DMS79 (cell line): ENCODE measurements at regions not wholly inside any gene's neighbourhood (a gene's known extent, or its start where the extent isn't known, plus 50 kb on each side); places are given as distances from the start of the nearest gene placed in this dataset.
A peak's percentile ranks its signal among the peaks of the same experiment; 100 is the strongest.

Experiments used
- DNase-seq: peaks from one replicate; lab custom pipeline; 2025; lab: John Stamatoyannopoulos, UW

DNA sequence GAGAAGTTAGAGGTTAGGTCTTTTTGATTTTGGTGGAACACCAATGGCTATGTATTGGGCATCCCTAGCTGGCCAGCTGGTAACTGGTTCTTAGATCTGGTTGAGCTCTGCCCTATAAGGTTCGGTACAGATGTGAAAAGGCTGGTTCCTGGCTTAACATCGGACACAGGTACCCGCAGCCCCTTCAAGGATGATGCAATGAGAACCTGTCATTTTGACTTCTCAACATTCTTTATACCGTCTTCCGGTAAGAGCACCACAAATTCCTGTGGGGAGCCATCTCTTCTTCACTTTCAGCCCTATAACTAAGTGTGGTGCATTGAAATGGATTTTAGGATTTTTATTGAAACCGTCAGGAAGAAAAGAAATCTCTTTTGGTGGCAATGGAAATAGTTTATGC, 222.8 kb downstream of the ADAMTS9 start:
- no peak for DNase-seq

DNA sequence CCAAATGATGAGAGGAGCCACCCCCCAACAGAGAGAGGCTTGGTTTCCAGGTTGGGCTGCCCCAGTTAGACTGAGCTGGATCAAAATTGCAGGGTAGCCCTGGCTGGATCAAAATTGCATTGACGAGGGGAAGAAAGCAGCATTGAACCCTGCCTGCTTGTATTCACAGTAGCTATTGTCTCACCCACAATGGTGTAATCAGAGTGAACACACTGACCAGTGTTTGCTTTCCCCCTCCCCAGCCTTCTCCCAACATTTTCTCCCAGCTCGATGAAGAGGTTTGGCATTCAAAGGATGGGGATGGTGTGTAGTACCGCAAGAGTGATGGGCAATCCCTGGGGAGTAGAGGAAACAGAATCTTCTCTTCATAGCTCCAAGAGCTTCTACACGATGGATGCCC, 223.8 kb downstream of the ADAMTS9 start:
- no peak for DNase-seq

DNA sequence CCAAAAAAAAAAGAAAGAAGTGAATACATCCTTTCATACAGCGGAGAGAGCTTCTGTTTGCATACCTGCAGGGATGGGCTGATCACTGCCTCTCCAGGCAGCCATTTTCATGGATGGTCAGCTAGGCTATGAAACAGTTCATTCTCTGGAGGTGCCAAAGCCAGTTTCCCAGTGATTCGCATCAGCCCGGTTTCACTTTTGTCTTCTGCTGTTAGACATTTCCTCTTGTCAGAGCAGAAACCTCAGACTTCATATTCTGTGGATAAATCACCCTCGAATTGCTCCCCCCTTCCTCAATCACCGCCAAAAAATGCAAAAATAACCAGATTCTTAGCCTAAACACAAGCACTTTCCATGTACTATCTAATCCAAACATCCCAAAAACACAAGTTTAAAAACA, 225.6 kb downstream of the ADAMTS9 start:
- no peak for DNase-seq

DNA sequence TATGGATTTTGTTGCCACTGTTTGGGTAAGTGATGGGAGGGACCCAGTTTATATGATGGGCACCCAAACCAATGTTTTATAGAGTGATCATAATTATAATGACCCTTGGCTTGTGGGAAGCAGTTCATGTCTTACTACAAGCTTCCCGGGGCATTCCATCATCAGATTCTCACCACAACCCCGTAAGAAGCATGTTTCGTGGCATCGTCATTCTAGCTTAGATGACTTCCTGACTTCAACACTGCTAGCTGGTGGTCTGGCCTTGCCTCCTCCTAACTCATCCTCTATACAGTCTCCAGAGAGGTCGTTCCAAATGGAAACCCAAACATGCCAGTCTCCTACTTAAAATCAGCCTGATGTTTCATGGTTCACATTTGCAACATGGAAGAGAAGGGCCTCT, 226.9 kb downstream of the ADAMTS9 start:
- no peak for DNase-seq

DNA sequence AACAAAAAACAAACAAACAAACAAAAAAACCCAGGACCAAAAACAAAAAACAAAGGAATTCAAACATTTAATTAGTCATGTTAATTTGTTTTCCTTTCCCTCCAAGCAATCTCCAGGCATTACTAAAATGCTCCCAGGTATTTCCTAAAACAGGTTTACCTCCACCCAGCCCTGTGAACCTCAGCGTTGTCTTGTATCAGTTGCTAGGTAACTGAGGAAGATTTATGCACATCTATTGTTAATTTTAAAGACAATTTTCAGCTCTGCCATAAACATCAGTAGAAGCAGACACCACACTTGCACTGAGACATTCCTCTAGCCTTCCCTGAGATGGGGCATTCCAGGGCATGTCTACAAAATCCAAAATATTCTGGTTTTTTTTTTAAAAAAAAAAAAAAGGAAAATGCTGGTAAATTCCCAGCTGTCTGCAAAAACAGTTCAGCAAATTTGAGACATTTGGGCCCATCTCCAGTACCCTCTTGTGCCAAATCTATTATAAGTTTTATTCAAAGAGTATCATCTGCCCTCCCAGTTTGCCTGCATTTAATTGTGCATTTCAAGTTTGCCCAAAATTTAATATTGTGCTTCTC, 227.6 kb downstream of the ADAMTS9 start:
- DNase-seq = no peak

DNA sequence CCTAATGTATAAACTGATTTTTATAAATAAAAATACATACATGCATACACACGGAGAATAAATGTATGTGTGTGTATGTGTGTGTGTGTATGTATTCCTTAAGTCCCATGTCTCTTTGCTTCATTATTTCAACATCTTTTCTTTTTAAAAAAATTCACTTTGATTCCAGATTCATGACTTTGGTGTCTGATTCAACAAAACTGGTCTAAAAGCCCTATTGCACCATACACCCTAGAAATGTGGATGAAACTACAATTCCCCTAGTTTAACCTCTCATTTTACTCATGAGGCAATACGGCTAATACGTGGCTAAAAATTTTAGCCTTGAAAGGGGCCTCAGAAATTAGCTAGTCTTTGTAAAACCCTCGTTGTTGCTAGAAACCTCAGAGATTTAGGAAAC, 228.1 kb downstream of the ADAMTS9 start:
- no peak for DNase-seq

DNA sequence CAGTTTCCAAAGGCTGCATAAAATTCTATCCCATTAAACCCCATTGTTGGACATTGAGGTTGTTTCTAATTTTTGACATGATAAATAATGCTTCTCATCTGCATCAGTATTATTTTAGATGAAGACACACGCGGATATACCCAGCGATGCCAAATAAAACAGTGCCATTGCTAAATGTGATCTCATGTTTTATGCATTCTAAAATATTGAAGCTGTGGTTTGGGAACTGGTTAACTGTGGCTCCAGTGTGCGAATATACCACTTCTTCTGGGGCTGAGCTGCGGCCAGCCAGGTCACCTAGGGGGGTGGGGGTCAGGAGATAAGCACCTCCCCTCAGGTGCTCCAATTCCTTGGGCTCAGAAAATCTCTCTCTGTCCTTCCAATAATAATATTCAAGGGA, 230.0 kb downstream of the ADAMTS9 start:
- DNase-seq = no peak

DNA sequence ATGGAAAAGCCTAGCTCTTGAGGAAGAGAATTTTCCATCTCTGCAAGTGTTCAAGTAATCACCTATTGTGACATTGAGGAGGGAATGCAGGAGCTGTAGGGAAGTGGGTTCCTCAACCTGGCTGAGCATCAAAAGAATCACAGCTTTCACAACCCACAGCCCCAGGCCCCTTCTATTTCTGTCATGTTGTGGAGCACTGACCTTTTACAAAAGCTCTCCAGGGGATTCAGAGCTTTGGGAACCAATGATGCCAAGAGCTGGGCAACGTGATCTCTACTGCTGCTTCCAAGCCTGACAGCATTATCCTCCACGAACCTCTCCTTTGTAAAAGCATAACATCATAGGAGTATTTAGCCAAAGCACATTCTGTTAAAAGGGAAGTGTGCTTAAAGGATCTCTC, 231.1 kb downstream of the ADAMTS9 start:
- no peak for DNase-seq

DNA sequence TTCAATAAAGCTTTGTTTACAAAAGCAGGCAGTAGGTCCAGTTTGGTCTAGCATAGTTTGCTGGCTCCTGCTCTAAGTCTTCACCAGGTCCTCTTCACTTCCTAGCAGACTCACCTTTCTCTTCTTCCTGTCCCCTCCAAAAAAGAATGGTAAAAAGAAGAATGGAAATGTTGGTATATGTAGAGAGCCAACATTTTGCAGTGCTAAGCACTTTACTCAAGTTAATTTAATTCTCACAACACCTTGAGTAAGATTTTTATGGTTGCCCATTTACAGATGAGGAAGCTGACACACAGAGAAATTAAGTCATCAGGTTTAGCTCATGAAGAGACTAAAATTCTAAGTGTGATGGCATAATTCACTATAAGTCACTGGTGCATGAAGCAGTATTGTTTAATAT, 230.1 kb upstream of the PRICKLE2 start:
- DNase-seq = no peak

DNA sequence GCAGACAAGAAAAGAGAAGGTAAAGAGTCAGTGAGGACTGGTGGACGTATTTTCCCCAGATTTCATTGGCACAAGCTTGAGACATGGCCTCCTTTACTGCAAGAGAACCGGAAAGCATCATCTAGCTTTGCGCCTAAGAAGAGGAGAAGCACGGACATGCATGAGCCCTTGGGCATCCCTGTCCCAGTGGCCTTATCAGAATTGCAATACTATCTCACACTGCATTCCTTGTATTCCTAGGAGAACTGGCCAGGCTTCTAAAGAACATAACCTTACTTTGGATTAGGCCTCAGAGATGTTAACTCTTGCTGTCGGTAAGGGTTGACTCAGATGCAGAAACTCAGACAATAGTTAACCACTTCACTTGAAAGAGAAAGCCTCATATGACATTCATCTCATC, 229.5 kb upstream of the PRICKLE2 start:
- no peak for DNase-seq

DNA sequence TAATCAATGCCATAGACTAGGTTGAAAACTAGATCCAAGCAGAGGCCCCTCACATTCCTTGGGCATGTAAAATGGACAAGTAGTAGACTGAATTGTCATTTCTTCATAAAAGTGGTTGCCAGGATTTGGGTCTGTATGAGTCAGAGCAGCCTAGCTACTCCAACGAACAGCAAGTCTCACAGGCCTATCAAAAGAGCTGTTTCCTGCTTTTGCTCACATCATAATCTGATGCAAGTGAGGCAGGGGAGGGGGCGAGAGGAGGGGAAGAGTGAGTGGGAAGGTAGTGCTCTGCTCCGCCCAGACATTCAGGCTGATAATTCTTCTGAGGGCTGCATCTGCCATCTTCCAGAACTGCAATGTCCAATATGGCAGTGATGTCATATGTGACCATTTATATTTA, 228.9 kb upstream of the PRICKLE2 start:
- DNase-seq = no peak

DNA sequence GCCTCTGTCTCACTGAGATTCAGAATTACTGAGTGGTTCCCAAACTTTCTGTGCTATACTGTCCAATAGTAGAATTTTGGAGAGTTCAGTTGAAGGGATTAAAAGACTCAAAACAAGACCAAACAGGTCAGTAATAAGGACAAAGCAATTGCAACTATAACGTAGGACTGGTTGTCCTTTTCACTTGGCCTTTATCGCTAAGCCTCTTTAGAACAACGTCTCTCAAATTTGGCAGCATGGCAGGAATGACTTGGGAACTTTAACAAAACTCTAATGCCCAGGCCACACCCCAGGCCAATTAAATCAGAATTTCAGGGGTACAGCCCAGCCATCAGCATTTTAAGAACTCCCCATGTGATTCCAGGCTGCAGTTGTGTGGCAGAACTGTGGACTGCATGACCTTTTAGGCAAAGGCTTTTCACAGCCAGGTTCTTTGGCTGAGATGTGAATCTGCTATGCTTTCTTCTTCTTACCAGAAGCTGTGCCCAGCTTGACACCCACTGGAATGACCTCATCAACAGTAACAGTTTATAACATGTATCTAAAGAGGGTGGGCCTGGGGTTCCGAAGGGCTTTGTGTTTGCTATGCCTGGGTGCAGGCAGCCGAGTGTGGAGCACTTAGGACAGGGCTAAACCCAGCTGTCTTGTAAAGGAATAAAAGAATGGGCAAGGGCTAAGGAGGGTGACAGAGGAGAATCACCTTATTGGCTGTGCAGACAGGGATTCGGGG, 226.2 kb upstream of the PRICKLE2 start:
- DNase-seq = peak; percentile 36

DNA sequence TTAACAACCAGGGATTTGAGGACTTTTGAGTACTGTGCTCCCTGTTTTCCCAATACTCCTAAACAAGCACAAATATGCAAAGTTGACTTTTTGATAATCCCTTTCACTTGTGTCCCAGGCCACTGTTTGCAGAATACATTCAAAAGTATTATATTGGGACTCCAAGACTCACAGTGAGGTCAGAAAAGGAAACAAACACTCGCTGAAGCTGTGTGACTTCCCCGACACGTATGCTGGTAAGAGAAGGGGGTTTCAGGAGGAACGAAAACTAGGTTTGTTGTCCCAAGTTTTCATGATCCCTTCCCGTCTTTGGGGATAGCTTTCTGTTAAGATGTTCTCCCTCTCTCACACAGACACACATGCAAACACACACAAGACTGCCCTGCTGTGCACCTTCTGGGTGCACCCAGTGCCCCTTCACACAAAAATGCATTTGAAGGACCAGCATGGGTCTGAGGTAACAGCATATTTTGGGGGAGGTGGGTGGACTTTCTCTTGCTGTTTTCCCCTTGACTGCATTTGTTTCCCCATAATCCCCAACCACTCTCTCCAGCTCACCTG, 225.2 kb upstream of the PRICKLE2 start:
- no peak for DNase-seq

DNA sequence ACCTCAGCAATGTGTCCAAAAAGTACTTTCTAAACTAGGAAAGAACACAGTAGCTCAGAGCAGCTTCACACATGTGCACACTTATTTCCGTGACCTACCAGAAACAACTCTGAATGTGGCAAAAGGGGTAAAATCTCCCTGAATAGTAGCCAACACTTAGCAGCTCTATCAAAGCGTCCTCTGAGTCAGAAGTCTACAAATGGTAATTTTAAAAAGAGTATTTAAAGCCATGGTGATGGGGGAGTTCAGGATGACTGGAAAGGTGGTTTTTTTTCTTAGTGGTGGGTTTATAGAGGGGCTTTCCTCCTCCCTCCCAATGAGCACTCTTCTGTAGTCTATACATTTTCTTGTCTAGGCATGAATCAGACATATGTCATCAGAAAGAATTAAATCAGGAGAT, 223.8 kb upstream of the PRICKLE2 start:
- no peak for DNase-seq

DNA sequence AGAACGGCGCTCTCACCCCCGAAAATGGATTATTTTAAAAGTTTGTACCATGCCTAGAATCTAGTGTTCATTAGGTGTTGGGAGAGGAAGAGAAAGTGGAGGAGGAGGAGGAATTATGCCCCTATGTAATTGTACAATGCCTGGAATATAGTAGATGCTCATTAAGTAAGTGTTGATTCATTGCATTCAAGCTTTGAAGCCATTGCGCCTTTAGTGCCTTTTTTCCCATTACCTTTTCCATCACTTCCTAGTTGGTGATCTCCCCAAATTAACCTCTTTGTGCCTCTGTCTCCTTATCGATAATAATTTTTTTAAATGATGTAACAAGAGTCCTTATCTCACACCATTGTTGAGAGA, 220.7 kb upstream of the PRICKLE2 start:
- no peak for DNase-seq

DNA sequence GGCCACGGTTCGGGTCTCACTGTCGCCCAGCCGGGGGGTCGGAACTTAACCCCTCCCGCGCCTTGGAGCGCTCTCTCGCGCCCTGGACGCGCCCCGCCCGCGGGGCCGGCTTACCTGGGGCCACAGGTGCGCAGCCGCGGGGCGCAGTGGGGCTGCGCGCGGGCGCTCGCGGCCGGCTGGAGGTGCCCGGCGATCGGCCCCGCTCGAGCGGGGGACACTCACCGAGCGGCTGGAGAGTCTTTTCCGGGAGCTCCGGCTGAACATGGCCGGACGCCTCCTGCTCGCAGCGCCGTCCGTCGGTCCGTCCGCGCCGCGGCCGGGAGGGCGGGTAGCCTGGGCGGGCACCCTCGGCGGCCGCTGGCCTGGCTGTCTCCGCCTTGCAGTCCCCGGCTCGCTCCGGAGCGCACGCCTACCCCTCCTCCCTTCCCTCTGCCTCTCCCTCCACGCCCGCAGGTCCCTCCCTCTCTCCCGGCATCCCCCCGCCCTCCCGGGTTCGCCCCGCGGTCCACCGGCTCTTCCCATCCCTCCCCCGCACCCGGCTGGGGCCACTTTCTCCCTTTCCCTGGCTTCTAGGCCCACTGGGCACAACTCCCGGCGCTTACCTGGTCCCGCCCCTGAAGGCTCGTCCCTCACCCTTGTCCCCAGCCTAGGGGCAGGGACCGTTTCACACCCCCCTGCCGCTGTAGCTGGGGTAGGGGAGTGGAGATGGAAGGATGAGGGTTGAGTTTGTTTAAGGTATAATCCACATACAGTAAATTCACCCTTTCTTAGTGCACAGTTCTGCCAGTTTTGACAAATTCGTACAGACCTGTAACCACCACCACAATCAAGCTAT, 220.1 kb upstream of the PRICKLE2 start:
- no peak for DNase-seq

DNA sequence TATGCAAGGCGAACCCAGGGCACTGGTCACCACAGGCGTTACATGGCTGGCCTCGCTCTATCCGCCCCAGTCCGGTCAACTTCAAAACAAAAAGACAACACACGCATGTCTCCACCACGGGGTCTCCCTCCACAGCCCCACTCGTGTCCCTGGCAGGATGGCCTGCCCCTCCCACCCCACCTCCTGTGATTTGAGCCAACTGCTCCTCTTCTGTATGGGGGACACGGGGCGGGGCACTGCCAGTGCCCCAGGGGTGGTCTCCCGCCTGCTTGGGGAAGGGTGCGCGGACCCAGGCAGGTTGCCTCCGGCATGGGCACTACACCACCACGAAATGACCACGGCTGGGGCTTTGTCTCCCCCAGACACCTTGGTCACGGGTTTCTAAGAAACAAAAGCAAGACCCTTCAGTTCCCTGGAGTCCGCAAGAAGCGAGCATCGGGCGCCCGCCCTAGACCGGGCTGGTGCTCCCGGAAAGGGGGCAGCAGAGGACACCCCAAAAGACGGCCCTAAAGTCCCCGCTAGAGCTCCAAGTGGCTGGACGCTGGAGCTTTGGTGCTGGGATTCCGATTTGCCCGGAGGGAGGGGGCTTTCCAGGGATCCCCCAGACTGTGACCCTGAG, 219.3 kb upstream of the PRICKLE2 start:
- DNase-seq = no peak

DNA sequence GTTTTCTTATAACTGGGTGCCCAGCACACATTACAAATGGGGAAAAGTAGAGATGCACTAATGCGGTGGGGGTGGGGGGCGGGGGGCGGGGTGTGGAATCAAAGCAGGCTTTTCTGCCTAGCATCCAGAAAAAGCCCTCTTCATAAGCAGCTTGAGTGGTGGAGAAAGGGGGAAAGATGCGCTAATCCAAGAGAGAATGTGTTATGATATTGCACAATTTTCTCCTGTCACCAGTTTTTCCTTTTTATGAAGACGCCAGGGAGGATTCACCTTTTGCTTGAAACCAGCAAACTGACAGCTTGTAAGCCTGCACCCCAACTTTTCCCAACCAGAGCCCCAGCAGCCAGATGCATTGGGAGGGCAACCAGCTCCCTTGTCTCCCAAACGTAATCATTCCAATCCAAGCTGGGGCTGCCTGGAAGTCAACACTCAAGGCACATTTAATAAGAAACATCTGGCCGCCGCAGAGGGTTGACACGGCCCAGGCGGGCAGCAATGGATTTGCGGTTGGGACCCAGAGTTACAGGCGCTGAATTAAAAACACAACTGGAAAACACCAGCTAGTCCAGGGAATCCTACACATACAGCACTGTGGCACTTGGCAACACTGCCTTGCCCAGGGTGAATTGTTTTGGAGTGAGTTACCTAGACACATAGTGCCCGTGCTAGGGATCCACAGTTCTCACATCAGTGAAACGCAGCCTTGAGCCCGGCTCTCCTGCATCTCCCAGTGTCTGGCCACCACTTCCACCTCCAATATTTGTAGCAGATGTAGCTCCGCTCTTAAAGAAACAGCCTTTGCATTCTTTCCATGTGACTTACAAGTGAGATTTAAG, 218.5 kb upstream of the PRICKLE2 start:
- no peak for DNase-seq

DNA sequence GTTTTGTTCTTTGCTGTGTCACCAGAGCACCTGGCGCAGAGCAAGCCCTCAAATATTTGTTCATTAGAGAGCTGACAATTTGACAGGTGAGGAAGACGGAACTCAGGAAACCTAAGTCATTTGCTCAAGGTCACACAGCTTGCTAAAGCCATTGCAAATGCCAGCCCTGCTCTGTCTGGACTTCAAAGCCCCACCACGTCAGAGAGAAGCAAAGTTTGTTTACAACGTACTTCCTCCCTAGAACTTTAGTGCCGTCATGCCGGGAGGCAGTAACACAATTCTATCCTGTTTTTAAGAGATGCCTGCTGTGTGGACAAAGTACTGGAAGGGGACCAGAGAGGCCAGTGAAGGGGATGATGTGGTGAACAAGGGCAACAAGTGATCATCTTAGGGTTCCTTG, 216.6 kb upstream of the PRICKLE2 start:
- DNase-seq = no peak

DNA sequence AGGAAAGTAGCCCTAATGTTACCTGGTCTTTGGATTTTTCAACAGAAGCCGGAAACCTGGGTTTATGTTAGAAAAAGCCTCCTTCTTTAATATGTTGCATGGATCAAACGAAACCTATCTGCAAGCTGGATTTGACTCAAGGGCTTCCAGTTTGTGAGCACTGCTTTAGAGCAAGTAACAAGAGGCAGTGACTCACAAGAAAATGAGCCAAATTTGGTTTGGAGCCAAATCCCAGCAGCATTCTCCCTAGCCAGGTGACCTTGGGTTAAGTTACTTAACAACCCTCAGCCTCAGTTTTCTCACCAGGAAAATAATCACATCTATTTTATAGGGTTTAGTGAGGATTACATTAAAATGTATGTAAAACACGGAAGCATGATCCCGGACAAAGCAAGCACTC, 215.2 kb upstream of the PRICKLE2 start:
- peak; percentile 38 for DNase-seq

DNA sequence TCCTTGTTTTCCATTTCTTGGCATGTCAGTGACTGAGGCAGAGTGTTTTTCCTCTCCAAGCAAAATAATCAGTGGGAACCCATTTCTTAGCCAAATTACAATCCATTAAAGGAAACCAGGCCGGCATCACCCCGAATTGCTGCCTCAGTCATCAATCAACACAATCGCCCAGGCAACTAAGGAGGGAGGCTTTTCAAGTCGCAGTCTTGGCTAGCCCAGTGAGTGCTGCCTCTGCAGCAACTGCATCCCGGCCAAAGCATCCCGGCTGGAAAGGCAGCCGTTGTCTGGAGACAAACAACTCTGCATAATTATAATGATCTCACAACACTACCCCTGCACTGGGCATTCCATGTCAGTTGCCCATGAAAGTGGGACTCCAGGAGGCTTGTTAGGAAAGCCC, 213.5 kb upstream of the PRICKLE2 start:
- no peak for DNase-seq

DNA sequence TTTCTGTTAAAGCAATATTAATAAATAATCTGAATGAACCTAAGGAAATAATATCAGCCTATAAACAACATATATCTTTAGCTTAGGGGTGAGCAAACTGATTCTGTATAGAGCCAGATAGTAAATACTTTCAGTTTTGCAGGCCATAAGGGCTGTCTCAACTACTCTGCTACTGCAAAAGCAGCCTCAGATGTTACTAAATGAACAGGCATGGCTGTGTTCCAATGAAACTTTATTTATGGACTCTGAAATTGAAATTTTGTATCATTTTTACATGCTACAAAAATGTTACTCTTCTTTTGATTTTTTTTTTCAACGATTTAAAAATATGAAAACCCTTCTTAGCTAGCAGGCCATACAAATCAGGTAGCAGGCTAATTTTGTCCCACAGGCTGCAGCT, 212.8 kb upstream of the PRICKLE2 start:
- DNase-seq = no peak
